CD4-positive, alpha-beta T cell (primary cell): ENCODE measurements at regions not wholly inside any gene's neighbourhood (a gene's known extent, or its start where the extent isn't known, plus 50 kb on each side); places are given as distances from the start of the nearest gene placed in this dataset.

Experiments
- ATAC-seq: fragments of 200-7000 bp; cut with Tn5 transposase; one replicate; pipeline ENCODE4 v1.10.0; 2022; ENCODE audit warnings: mild to moderate bottlenecking; ENCODE audit not compliant: poor library complexity
- CTCF ChIA-PET: fragments of 350-600 bp; sonication (Branson Sonifier 250); formaldehyde crosslinking; loops from one replicate; lab custom pipeline; 2021; ENCODE audit warnings: antibody characterized with exemption, inconsistent platforms; lab: Charles Lee
- POLR2A ChIA-PET: fragments of 350-600 bp; sonication (Branson Sonifier 250); formaldehyde crosslinking; loops from one replicate; lab custom pipeline; 2021; ENCODE audit warnings: antibody characterized with exemption, inconsistent platforms; lab: Charles Lee
- DNase-seq, 14 experiments: peaks; one replicate each; pipeline ENCODE4 v3.0.0-alpha.2; 2013 to 2020; ENCODE audit warnings: mixed read lengths in 2 of 14
- H3K27ac ChIP-seq, 2 donors: one replicate each; pipeline versions ENCODE4 v1.5.1 to v1.7.0; 2013; ENCODE audit warnings: low read length in 2 of 2, low read depth in 1 of 2, mild to moderate bottlenecking in 1 of 2
- H3K27me3 ChIP-seq, 2 experiments: 1 replicate in 1 of 2; 2 replicates in 1 of 2; pipeline versions ENCODE4 v1.6.1 to v1.7.0; 2013; ENCODE audit warnings: low read length in 2 of 2, control low read depth in 1 of 2, mild to moderate bottlenecking in 1 of 2, moderate library complexity in 1 of 2; ENCODE audit not compliant: insufficient read depth in 2 of 2, control insufficient read depth in 1 of 2
- H3K36me3 ChIP-seq: one replicate; pipeline ENCODE4 v1.6.1; 2013; ENCODE audit warnings: low read length, control low read depth; ENCODE audit not compliant: insufficient read depth
- H3K4me1 ChIP-seq: one replicate; pipeline ENCODE4 v1.6.1; 2013; ENCODE audit warnings: low read length, control low read depth; ENCODE audit not compliant: insufficient read depth
- H3K4me3 ChIP-seq: one replicate; pipeline ENCODE4 v1.5.1; 2013; ENCODE audit warnings: mild to moderate bottlenecking, low read length, moderate library complexity
- H3K9me3 ChIP-seq, 2 experiments: 1 replicate in 1 of 2; 2 replicates in 1 of 2; pipeline versions ENCODE4 v1.6.1 to v1.7.0; 2013; ENCODE audit warnings: low read length in 2 of 2, mild to moderate bottlenecking in 2 of 2, control low read depth in 1 of 2, moderate library complexity in 1 of 2; ENCODE audit not compliant: control insufficient read depth in 1 of 2, insufficient read depth in 1 of 2
- H3K27ac Mint-ChIP-seq: one replicate; pipeline ENCODE4 v1.8.0; 2020; ENCODE audit warnings: mixed read lengths
- H3K27me3 Mint-ChIP-seq: one replicate; pipeline ENCODE4 v1.8.0; 2021; ENCODE audit warnings: mixed read lengths
- H3K36me3 Mint-ChIP-seq: one replicate; pipeline ENCODE4 v1.8.0; 2021; ENCODE audit warnings: low read depth, mixed read lengths
- H3K4me1 Mint-ChIP-seq: one replicate; pipeline ENCODE4 v1.8.0; 2021; ENCODE audit warnings: low read depth, mixed read lengths
- H3K4me3 Mint-ChIP-seq: one replicate; pipeline ENCODE4 v1.8.0; 2020; ENCODE audit warnings: mild to moderate bottlenecking, mixed read lengths
- H3K9me3 Mint-ChIP-seq: one replicate; pipeline ENCODE4 v1.8.0; 2020; ENCODE audit warnings: mixed read lengths
- CTCF ChIP-seq: fragments of 200-600 bp; IDR thresholded peaks from one replicate; pipeline ENCODE4 v1.8.0; 2022; ENCODE audit warnings: antibody characterized with exemption, mild to moderate bottlenecking
- intact Hi-C, 2 experiments: fragments of 100-400 bp; cut with DNase I in 1 of 2; cut with micrococcal nuclease in 1 of 2; formaldehyde crosslinking; loops; one replicate each; pipeline versions ENCODE4 v1.15.1 to v1.9.0; 2023 to 2025; cut with DNase I, micrococcal nuclease

- Mint-ChIP-seq H3K9me3 (peaks cover 5% of the 10 kb centered on the region), H3K4me3 (no peak overlapping the region), H3K4me1 (no peaks in the 10 kb centered on the region), H3K36me3 (no peaks in the 10 kb centered on the region), H3K27me3 (no peaks in the 10 kb centered on the region), H3K27ac (no peak overlapping the region)
- TF ChIP-seq CTCF: no peak
- H3K27me3 ChIP-seq: no peaks in the 10 kb centered on the region
- H3K9me3 ChIP-seq: peaks cover 3 to 44% of the 10 kb centered on the region in 2 experiments
- intact Hi-C loops: no loop called here
- no peaks in the 10 kb centered on the region for H3K36me3 ChIP-seq
- no peaks in the 10 kb centered on the region for H3K4me1 ChIP-seq
- no peak overlapping the region for H3K4me3 ChIP-seq
- ATAC-seq (no peak), DNase-seq (no peak)
- POLR2A ChIA-PET: no interaction called here
- H3K27ac ChIP-seq: no peak overlapping the region
- CTCF ChIA-PET: no interaction called here
Measured at GRCh38 chr15:27702581-27702980, 396.5 kb downstream of the OCA2 start.

- ChIA-PET POLR2A (interaction anchor here (1.0 kb wide), 1 partner anchor 10 kb away, joined by 3 read pairs; no protein-coding TSS in a partner anchor), CTCF (no interaction called here)
- Mint-ChIP-seq H3K9me3 (peaks cover 5% of the 10 kb centered on the region), H3K27ac (no peak overlapping the region), H3K36me3 (no peaks in the 10 kb centered on the region), H3K4me3 (no peak overlapping the region), H3K27me3 (no peaks in the 10 kb centered on the region), H3K4me1 (no peaks in the 10 kb centered on the region)
- Histone ChIP-seq H3K27me3 (no peaks in the 10 kb centered on the region), H3K9me3 (peaks cover 3 to 40% of the 10 kb centered on the region in 2 experiments), H3K4me3 (no peak overlapping the region), H3K4me1 (no peaks in the 10 kb centered on the region), H3K27ac (no peak overlapping the region), H3K36me3 (no peaks in the 10 kb centered on the region)
- TF ChIP-seq CTCF: no peak
- ATAC-seq: no peak
- intact Hi-C loops: no loop called here
- DNase-seq: no peak
Measured at GRCh38 chr15:27701956-27702355, 397.2 kb downstream of the OCA2 start.

GRCh38 chr15:27701014-27701413 lies 398.1 kb downstream of the OCA2 start:
- Histone ChIP-seq H3K9me3 (peaks cover 3 to 48% of the 10 kb centered on the region in 2 experiments), H3K4me3 (no peak overlapping the region), H3K27ac (no peak overlapping the region), H3K27me3 (no peaks in the 10 kb centered on the region), H3K36me3 (no peaks in the 10 kb centered on the region), H3K4me1 (no peaks in the 10 kb centered on the region)
- CTCF ChIA-PET: no interaction called here
- no peak for ATAC-seq
- intact Hi-C loops: no loop called here
- no peak overlapping the region for H3K27ac Mint-ChIP-seq
- H3K4me3 Mint-ChIP-seq: no peak overlapping the region
- no peaks in the 10 kb centered on the region for H3K36me3 Mint-ChIP-seq
- DNase-seq: no peak
- POLR2A ChIA-PET: interaction anchor here (1.0 kb wide), 1 partner anchor 11 kb away, joined by 3 read pairs; no protein-coding TSS in a partner anchor
- peaks cover 5% of the 10 kb centered on the region for H3K9me3 Mint-ChIP-seq
- H3K27me3 Mint-ChIP-seq: no peaks in the 10 kb centered on the region
- H3K4me1 Mint-ChIP-seq: no peaks in the 10 kb centered on the region
- no peak for TF ChIP-seq CTCF
